Astrocyte of the cerebellum (primary cell): ENCODE measurements at regions not wholly inside any gene's neighbourhood (a gene's known extent, or its start where the extent isn't known, plus 50 kb on each side); places are given as distances from the start of the nearest gene placed in this dataset.

Source experiments
- DNase-seq: peaks from one replicate; pipeline ENCODE4 v3.0.0-alpha.2; 2011; ENCODE audit warnings: low read depth
- H3K4me3 ChIP-seq: 2 replicates; pipeline ENCODE4 v1.5.1; 2011; ENCODE audit warnings: mild to moderate bottlenecking, low read depth, low read length, moderate library complexity
- CTCF ChIP-seq: IDR thresholded peaks from 2 replicates; pipeline ENCODE4 v1.5.1; 2012; ENCODE audit warnings: low read length, low read depth, moderate library complexity, mild to moderate bottlenecking; ENCODE audit errors: missing control alignments
- in situ Hi-C: cut with HindIII; loops from 2 replicates; pipeline ENCODE4 v1.10.0; 2017; ENCODE audit warnings: low sequenced_read_pairs

- no peak for TF ChIP-seq CTCF
- in situ Hi-C loops = no loop called here
- DNase-seq = no peak
- no peak overlapping the region for H3K4me3 ChIP-seq
These were observed 612.3 kb upstream of the SLITRK5 start for GRCh38 chr13:87058786-87059329.

GRCh38 chr13:87078947-87079795 is 592.0 kb upstream of the SLITRK5 start:
- no peak for TF ChIP-seq CTCF
- in situ Hi-C loops = no loop called here
- DNase-seq = no peak
- no peak overlapping the region for H3K4me3 ChIP-seq

DNA sequence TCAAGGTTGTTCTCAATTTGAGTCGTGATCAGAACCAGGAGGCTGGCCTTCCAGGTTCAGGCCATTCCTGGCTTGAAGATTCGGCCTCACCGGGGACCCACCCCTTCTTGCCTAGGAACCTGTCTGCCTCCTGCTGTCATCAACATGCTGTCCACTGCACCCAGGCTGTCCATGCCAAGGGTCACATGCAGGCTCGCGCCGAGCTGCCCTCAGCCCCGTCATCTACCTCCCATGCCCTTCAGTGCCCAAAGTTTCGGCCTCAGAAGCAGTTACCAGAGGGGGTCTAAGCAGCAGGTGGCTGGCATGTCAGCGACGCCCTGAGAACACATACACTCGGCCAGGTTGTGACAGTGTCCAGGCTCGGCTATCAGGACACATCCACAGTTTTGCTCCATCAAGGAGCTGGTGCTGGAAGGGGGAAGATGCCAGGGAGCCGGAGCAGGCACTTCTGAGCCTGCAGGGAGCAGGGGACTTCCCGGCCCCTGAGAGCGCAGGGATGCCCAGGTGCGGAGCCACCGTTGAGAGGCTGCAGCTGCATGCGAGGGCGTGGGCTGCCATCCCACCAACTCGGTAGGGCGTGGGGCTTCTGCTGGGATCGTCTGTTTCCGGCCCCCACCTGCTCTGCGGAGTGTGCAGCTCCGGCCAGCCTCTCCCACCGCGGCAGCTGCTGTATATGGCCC is 590.9 kb upstream of the SLITRK5 start:
- no peak for DNase-seq
- H3K4me3 ChIP-seq = no peak overlapping the region
- in situ Hi-C loops = no loop called here
- TF ChIP-seq CTCF = no peak

- H3K4me3 ChIP-seq = no peak overlapping the region
- TF ChIP-seq CTCF = no peak
- in situ Hi-C loops = no loop called here
- no peak for DNase-seq
These were observed 587.0 kb upstream of the SLITRK5 start for GRCh38 chr13:87084192-87084591.

- TF ChIP-seq CTCF = no peak
- H3K4me3 ChIP-seq = no peak overlapping the region
- no peak for DNase-seq
- in situ Hi-C loops = no loop called here
These were observed 583.4 kb upstream of the SLITRK5 start for GRCh38 chr13:87087741-87088140.

DNA sequence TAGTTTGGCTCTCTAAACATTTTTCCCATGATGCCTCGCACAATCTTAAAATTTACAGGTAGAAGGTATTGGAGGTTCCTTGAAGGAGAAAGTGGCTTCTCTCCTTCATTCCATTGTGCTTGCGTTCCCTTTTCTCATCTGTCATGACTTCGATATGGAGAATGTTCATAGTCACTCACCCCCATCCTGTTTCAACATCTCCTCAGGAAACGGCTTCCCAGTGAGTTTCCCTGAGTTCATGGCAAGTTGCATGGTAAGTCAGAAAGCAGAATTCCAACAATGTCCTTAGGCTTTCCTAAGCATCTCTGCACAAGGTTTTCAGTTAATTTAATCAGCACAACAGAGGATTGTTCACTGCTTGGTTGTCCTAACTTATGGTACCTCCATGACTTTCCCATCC is 581.8 kb upstream of the SLITRK5 start:
- no peak for TF ChIP-seq CTCF
- no peak overlapping the region for H3K4me3 ChIP-seq
- in situ Hi-C loops = no loop called here
- DNase-seq = peak; percentile 1
